GM18868 (cell line): ENCODE measurements at regions not wholly inside any gene's neighbourhood (a gene's known extent, or its start where the extent isn't known, plus 50 kb on each side); places are given as distances from the start of the nearest gene placed in this dataset.
"Not testable (repeated sequence)": the region's sequence is repeated elsewhere in the genome, so short reads cannot be mapped to it uniquely, and the experiment has no call there.

Source experiments
- ATAC-seq: cut with Tn5 transposase; IDR thresholded peaks from one replicate; pipeline ENCODE4 v1.9.1; 2021; ENCODE audit warnings: mild to moderate bottlenecking, moderate library complexity; ENCODE audit not compliant: unreplicated experiment

- ATAC-seq: no peak
Measured at GRCh38 chr11:105432241-105432995, 177.5 kb upstream of the GRIA4 start.

DNA sequence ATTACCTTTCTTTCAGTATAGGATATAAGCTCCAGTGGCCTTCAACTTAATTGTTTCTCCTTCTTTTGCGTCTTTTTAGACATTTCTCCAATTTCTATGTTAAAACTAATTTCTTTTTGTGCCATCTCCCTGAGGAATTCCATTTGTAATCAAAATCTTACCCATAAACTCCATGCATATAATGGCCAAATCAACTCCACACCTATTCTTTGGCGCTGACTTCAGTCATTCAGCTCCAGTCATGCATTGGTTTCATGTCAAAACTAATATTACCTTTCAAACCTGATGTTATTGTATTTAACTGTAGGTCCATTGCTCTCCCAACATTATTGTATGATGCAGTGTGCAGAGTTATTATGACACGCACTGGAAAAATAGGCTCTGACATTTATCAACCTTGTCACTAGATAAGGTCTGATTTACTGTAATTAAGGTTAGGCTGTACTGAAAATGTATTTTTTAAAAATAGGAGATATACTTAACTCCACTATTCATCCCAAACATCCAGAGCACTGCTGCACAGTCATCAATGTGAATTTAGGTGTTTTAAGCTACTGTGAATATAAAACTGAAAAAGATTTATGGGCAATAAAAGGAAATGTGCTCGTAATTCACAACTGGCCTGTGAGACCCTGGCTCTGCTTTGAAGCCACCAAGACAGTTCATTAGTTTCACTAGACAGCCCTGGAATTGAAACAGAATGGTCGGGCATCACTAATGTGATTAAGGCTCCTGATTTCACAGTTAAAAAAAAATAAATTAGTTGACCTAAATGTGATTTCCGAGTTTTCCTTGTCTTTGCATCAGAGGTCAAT, 180.6 kb upstream of the GRIA4 start:
- no peak for ATAC-seq

GRCh38 chr11:105407101-105407500, 202.8 kb upstream of the GRIA4 start:
- ATAC-seq: no peak

DNA sequence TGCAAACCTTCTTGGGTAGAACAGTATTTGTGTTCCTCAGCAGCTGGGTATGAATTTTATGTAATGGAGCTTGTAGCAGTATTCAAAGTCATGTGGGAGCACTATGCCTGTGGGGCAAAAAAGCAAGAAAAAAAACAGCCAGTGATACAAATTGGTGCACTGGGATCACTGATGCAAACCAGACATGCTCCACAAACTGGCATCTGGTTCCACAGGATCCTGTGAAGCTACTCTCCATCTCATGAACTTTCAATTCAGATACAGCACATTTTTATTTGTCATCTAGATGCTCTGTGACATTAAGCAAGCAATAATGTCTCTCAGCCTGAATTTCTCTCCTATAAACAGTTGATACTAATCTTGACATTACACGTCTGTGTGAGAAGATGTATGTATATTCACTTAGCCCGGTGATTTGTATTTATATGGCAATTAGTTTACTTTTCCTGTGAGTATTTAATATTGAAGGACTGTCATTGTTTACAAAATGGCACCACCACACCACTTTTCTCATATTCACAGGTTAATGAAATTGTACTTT, 208.5 kb upstream of the GRIA4 start:
- no peak for ATAC-seq

GRCh38 chr11:105399511-105399910, 210.4 kb upstream of the GRIA4 start:
- ATAC-seq: no peak

GRCh38 chr11:105398636-105399035, 211.2 kb upstream of the GRIA4 start:
- no peak for ATAC-seq

GRCh38 chr11:105393326-105393725, 216.5 kb upstream of the GRIA4 start:
- no peak for ATAC-seq

- no peak for ATAC-seq
Measured at GRCh38 chr11:105392556-105392955, 217.3 kb upstream of the GRIA4 start.

DNA sequence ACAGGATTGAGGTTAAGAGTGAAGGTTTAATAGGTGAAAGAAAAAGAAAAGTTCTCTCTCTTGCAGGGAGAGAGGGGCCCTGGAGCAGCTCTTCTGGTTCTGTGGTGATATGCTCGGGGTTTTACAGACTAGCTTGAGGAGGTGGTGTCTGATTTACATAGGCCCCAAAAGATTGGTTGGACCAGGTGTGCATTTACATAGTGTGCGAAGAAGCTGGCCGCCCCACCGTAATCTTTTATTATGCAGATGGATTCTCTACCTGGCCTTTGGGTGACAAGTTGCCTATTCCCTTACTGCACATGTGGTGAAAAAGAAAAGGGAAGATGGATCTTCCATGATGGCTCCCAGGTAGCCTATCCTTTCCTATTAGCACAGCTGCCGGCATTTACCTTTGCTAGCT, 219.9 kb upstream of the GRIA4 start:
- no peak for ATAC-seq

DNA sequence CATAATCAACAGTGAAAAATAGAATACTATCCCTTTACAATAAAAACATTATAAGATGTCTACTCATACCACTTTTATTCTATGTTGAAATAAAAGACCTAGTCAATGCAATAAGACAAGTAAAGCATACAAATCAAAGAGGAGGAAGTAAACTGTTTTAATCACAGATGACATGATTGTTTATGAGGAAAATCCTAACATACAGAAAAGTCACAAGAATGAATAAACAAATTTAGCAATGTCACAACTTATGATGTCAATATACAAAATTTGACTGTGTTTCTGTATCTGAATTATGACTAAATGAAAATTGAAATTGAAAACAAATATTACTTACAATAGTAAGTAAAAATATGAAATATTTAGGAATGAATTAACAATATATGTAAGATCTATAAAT, 221.9 kb upstream of the GRIA4 start:
- ATAC-seq: no peak

GRCh38 chr11:105381941-105382340, 227.9 kb upstream of the GRIA4 start:
- ATAC-seq: no peak

DNA sequence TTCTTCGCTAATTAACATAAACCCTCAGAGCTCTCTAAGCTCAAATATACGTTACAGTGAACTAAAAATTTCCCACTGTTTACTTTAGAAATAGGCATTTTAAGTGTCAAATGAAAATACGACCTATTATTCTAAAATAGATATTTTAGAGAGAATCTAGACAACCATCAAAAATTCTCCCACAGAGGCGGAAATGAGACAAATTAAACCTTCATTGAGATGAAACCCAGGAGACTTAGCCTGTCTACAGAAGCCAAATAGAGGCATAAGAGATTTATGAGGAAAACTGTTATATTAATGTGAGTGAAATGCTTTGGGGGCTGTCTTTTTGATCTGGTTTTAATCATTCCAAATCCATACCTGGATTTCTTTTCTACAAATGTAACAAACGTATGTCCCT, 232.0 kb upstream of the GRIA4 start:
- ATAC-seq: no peak

- ATAC-seq: no peak
Measured at GRCh38 chr11:105372206-105372605, 232.6 kb upstream of the CARD18 start.

DNA sequence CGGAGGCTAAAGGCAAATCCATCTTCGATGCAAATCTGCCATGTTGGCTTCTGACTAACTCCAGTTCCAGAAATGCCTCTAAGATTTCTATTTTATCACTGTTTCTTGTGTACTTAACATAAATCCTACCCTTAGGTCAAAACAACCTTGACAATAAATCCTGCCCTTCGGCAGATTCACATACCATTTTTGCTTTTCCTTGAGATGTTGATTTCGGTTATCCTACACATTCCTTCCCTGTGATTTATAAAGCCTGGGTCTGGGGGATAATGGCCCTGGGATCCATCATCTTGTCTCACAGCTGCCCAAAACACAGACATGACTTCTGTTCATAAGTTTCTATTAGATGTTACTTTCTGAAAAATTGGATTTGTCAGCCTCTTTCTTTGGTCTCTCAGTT, 231.7 kb upstream of the CARD18 start:
- ATAC-seq: no peak

- no peak for ATAC-seq
Measured at GRCh38 chr11:105368711-105369110, 229.1 kb upstream of the CARD18 start.

DNA sequence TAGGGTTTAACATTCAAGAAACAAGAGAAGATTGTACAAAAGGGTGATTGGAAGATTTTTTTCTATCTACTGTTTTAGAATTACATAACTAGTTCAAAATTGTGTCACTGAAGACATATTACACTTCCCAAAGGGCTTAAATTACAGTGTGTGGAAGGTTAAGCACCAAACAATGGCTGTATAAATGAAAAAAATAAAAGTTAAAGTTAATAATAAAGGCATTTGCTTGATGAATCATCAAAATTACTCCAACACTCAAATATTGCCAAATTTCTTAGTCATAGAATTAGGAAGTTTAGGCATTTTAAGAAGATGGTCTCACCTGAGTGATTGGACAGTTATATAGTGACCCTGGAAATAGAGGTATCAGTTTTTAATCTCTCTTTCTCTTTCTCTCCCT, 227.6 kb upstream of the CARD18 start:
- ATAC-seq: no peak

DNA sequence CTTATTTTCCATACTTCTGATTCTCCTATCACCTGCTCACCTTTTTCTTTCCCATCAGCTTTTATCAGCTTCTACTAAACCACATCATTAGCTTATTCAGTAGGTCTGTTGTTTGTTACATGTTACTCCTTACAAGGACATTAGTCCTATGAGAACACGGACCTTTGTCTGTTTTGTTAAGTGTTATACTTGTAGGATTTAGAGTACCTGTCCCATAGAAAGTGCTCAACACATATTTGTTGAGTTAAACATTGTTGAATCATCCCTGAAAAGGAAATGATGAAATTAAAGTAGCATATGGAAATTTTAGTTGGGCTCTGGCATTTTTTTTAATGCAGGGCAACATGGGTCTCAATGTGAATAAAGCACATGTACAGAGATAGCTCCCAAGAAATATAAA, 222.1 kb upstream of the CARD18 start:
- no peak for ATAC-seq

- no peak for ATAC-seq
Measured at GRCh38 chr11:105357764-105358163, 218.2 kb upstream of the CARD18 start.

DNA sequence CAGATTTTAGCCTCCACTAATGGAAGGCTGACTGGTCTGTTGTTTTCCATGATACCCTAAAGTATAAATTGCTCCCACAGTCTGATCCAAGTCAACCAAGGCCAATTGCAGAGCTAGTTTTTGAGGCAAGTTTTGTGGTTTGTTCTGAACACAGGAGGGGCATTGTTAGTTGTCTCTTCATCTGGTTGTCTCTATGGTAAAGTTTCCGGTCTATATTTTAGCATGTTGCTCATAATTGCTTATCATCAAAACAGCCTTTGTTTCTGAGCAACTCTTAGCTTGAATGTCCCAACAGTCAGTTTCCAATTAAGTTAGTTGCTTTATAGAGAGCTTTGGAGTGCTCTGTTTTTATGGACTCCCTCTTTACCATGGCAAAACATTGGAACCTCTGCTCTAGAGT, 217.6 kb upstream of the CARD18 start:
- no peak for ATAC-seq

DNA sequence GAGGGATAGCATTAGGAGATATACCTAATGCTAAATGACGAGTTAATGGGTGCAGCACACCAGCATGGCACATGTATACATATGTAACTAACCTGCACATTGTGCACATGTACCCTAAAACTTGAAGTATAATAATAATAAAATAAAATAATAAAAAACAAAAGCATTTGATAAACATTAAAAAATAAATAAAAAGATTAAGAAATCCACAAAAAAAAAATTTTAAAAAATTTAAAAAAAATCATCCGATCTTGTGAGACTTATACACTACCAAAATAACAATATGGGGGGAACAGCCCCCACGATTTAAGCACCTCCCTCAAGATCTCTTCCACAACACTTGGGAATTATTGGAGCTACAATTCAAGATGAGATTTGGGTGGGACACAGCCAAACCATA, 210.3 kb upstream of the CARD18 start:
- ATAC-seq: not testable (repeated sequence)

DNA sequence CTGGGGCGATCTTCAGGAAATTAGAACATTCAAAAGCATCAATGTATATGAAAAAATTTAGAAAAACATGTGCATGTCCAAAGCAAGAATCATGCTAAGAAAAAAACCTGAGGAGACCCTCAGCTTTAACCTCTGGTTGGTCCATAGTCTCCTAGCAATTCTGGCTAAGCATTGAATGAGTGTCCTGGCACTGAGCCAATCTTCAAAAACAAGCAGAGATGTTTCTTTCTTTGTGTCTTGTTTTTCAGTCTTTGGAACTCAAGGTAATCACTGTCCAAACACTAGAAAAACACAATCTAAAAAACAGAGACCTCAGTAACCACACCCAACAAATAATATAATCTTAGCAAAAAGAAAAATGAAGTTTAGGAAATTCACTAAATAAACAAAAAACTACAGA, 205.4 kb upstream of the CARD18 start:
- no peak for ATAC-seq
